ENCODE measurements at regions not wholly inside any gene's neighbourhood (a gene's known extent, or its start where the extent isn't known, plus 50 kb on each side); places are given as distances from the start of the nearest gene placed in this dataset.

- DNase-seq = no peak
Observed at GRCh38 chr4:57448901-57449300, 338.7 kb upstream of the IGFBP7 start.

- no peak for DNase-seq
Observed at GRCh38 chr4:57448452-57448851, 338.3 kb upstream of the IGFBP7 start.

DNA sequence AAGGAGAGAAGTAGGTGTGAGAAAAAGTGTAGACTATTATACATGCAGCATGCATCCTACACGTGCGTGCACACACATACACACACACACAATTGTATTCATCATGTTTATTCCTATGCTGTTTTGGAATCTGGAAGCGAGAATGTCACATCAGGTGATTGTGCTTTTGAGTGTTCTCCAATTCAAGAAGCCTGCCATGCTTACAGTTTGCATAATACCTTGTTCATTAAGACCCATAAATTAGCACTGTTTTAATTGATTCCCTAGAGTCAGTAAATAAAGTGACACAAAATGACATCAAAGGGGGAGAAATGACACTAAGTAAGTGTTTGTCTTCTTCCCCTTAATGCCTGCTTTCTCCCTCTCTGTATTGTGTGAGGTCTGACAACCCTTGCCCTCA is 336.1 kb upstream of the IGFBP7 start:
- no peak for DNase-seq

GRCh38 chr4:57445686-57446085 is 335.5 kb upstream of the IGFBP7 start:
- DNase-seq = no peak

GRCh38 chr4:57444671-57445070 is 334.5 kb upstream of the IGFBP7 start:
- no peak for DNase-seq

GRCh38 chr4:57443787-57444186 is 333.6 kb upstream of the IGFBP7 start:
- DNase-seq = no peak

- no peak for DNase-seq
Observed at GRCh38 chr4:57443308-57443707, 333.1 kb upstream of the IGFBP7 start.

DNA sequence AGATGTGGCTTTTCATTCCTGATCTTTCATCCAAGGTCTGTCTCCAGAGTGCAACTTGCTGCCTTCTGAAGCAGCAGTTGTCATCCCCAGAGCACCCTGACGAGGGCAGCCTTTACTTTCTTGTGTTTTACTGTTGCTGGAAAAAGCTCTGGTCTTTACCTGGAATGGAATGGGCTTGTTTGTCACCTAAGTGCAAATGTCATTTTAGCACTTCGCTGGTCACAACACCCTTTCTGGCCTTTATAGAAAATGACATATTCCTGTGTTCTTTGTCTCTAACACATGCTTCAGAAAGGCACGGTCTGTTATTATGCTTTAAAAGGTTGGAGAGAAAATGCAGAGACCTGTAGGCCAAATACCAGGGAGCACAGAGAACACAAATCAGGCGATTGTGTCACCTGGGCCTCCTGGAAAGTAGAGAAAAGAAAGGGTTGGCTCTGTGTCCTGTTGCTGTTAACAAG is 332.7 kb upstream of the IGFBP7 start:
- no peak for DNase-seq

GRCh38 chr4:57442241-57442640 is 332.1 kb upstream of the IGFBP7 start:
- DNase-seq = no peak

GRCh38 chr4:57437649-57438048 is 327.5 kb upstream of the IGFBP7 start:
- no peak for DNase-seq

GRCh38 chr4:57435300-57435699 is 325.1 kb upstream of the IGFBP7 start:
- DNase-seq = no peak

DNA sequence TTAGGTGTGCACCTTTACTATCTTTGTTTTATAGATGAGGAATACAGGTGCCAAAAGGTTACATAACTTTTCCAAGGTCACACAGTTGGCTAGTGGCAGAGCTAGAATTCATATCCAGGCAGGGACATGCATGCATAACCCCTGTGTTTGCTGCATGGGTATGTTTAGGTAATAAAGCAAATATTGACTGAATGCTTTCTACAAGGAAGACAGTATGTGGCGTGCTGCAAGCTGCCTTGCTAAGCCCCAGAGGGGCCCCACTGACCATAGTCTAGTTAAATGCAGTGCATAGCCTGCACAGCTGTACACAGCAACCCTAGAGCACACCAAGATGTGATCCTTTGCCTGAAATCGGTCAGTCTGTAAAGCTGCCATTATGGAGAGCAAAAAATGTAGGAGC is 320.5 kb upstream of the IGFBP7 start:
- no peak for DNase-seq

GRCh38 chr4:57426779-57427395 is 316.7 kb upstream of the IGFBP7 start:
- no peak for DNase-seq

- DNase-seq = no peak
Observed at GRCh38 chr4:57425610-57426009, 315.4 kb upstream of the IGFBP7 start.

GRCh38 chr4:57424232-57424897 is 314.2 kb upstream of the IGFBP7 start:
- DNase-seq = no peak

- no peak for DNase-seq
Observed at GRCh38 chr4:57418133-57418532, 307.9 kb upstream of the IGFBP7 start.

- no peak for DNase-seq
Observed at GRCh38 chr4:57412259-57413054, 302.3 kb upstream of the IGFBP7 start.

GRCh38 chr4:57410331-57411052 is 300.3 kb upstream of the IGFBP7 start:
- no peak for DNase-seq

GRCh38 chr4:57405359-57405758 is 295.2 kb upstream of the IGFBP7 start:
- no peak for DNase-seq

- no peak for DNase-seq
Observed at GRCh38 chr4:57404483-57404882, 294.3 kb upstream of the IGFBP7 start.

- no peak for DNase-seq
Observed at GRCh38 chr4:57403591-57403990, 293.4 kb upstream of the IGFBP7 start.

DNA sequence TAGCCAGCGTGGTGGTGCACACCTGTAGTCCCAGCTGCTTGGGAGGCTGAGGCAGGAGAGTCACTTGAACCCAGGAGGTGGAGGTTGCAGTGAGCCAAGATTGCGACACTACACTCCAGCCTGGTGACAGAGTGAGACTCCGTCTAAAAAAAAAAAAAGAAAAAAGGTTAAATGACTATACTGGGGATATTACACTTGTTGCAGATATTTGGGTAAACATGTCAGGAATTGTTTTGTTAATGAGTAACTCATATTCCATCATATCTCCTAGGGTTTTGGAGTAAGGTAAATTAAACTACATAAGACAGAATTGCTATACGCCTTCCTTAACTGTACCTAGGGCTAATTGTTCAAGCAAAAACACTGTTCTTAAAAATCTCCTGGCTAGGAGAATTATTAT is 291.4 kb upstream of the IGFBP7 start:
- DNase-seq = no peak

DNA sequence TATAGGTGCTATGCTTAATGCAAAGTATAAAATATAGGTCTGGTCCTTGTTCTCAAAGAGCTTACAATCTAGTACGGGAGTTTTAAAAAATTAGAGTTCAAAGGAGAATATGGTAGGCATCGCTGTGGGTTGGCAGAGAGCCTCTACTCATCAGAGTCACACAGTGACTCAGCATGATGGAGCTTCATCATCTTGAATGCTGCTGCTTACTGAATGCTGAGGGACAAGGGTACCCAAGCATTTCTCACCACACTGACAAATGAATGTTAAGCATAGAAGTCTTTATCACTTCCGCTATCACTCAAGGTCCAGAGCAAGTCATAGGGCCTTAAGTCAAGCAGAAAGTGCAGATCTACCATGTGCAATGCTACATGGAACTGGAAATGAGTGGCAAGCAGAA is 268.6 kb upstream of the IGFBP7 start:
- no peak for DNase-seq

Data from activated effector memory CD4-positive, alpha-beta T cell treated with Interleukin-2 at 50 U/mL for 16 hours (primary cell).